ENCODE measurements at regions not wholly inside any gene's neighbourhood (a gene's known extent, or its start where the extent isn't known, plus 50 kb on each side); places are given as distances from the start of the nearest gene placed in this dataset.

DNA sequence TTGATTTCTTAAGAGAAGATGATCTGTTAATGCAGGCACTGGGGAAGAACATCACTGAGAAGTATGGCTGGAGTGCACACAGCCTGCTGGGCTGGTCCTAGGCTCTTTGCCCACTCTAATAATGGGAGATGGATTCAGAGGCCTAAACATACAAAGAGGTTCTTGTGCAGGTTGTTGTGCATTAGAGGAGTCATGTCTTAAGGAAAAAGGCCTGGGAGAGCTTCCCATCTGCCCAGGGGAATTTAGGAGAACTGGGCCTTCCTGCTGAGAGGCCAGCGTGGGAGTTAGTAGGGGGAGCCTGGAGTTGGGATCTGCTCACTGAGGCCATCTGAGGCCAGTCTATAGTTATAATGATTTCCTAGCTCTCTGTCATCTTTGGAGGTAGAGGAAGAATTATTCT lies 126.7 kb downstream of the TLR5 start:
- ChIA-PET POLR2A (no interaction called here), CTCF (no interaction called here)
- no peak for DNase-seq (ENCODE audit: low read depth)
- H3K36me3 ChIP-seq (ENCODE audit: control insufficient read depth, insufficient read depth, low read length), result no peaks in the 10 kb centered on the region
- TF ChIP-seq, protein P1, sequence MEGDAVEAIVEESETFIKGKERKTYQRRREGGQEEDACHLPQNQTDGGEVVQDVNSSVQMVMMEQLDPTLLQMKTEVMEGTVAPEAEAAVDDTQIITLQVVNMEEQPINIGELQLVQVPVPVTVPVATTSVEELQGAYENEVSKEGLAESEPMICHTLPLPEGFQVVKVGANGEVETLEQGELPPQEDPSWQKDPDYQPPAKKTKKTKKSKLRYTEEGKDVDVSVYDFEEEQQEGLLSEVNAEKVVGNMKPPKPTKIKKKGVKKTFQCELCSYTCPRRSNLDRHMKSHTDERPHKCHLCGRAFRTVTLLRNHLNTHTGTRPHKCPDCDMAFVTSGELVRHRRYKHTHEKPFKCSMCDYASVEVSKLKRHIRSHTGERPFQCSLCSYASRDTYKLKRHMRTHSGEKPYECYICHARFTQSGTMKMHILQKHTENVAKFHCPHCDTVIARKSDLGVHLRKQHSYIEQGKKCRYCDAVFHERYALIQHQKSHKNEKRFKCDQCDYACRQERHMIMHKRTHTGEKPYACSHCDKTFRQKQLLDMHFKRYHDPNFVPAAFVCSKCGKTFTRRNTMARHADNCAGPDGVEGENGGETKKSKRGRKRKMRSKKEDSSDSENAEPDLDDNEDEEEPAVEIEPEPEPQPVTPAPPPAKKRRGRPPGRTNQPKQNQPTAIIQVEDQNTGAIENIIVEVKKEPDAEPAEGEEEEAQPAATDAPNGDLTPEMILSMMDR (IDR thresholded peaks at IDR 0.05; ENCODE audit: insufficient read depth, low read depth, low read length), result no peak
- no peaks in the 10 kb centered on the region for H3K27me3 ChIP-seq (ENCODE audit: control insufficient read depth, insufficient read depth, low read length)
- no peak overlapping the region for H3K4me3 ChIP-seq (ENCODE audit: low read depth, low read length)

DNA sequence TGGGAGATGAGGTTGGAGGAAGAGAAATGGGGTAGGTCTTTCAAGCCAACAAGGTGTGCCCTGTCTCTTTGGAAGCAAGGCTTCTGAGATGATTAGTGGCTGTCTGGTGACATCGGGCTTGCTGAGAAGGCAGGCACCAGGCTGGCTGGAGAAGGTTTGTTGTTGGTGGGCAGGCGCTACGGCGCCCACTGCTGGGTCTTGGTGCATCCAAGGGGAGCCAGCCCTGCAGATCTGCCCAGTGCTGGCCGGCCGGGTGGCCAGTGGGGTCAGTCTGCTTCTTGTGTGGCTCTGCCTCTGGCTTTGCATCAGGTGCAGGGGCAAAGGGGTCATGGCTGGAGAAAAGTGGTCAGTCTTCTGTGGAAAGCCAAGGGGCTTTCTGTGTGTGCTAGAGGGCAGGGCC lies 126.2 kb downstream of the TLR5 start:
- TF ChIP-seq, protein P1 (IDR thresholded peaks at IDR 0.05; ENCODE audit: insufficient read depth, low read depth, low read length), result no peak
- ChIA-PET POLR2A (no interaction called here), CTCF (no interaction called here)
- no peaks in the 10 kb centered on the region for H3K27me3 ChIP-seq (ENCODE audit: control insufficient read depth, insufficient read depth, low read length)
- no peaks in the 10 kb centered on the region for H3K36me3 ChIP-seq (ENCODE audit: control insufficient read depth, insufficient read depth, low read length)
- no peak overlapping the region for H3K4me3 ChIP-seq (ENCODE audit: low read depth, low read length)
- no peak for DNase-seq (ENCODE audit: low read depth)

DNA sequence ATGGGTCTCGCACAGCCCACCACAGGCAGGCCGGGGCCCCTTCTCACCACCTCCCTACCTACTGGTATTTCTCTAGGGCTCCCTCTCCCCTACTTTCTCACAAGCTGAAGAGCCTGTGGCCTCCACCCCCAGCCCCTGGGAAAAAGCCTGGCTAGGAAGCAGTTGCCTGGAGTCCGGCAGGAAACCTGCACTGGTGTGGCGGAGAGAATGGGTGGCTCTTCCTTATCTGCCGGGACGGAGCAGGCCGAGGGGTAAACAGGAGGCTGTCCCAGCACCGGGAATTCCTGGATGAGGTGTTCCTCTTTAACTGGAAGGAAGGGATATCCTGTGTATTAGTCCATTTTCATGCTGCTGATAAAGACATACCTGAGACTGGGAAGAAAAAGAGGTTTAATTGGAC lies 125.8 kb downstream of the TLR5 start:
- H3K27me3 ChIP-seq (ENCODE audit: control insufficient read depth, insufficient read depth, low read length), result no peaks in the 10 kb centered on the region
- TF ChIP-seq, protein P1 (IDR thresholded peaks at IDR 0.05; ENCODE audit: insufficient read depth, low read depth, low read length), result no peak
- POLR2A ChIA-PET, result no interaction called here
- no peak for DNase-seq (ENCODE audit: low read depth)
- no peaks in the 10 kb centered on the region for H3K36me3 ChIP-seq (ENCODE audit: control insufficient read depth, insufficient read depth, low read length)
- CTCF ChIA-PET, result no interaction called here
- no peak overlapping the region for H3K4me3 ChIP-seq (ENCODE audit: low read depth, low read length)

DNA sequence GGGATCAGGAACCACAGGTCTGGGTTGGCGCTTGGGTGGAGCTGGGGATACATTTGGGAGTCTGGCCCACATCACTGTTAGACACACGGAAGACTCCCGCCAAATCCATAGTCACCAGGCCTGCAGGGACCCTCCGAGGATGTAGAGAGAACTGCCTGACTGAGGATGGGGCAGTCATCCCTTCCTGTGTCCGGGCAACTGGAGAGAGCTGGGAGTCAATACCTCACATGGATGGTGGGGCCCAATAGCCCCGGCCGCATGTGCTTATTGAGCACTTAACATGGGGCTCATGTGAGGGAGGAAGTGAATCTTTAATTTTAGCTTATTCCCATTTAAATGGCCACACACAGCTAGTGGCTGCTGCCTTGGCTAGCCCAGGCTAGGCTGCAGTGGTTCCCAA lies 124.5 kb downstream of the TLR5 start:
- H3K27me3 ChIP-seq (ENCODE audit: control insufficient read depth, insufficient read depth, low read length), result no peaks in the 10 kb centered on the region; the same call in 1 of the 2 replicates
- TF ChIP-seq, protein P1 (IDR thresholded peaks at IDR 0.05; ENCODE audit: insufficient read depth, low read depth, low read length), result no peak
- no peaks in the 10 kb centered on the region for H3K36me3 ChIP-seq (ENCODE audit: control insufficient read depth, insufficient read depth, low read length)
- H3K4me3 ChIP-seq (ENCODE audit: low read depth, low read length), result no peak overlapping the region
- no peak for DNase-seq (ENCODE audit: low read depth)
- CTCF ChIA-PET, result interaction anchor here (1.7 kb wide), 1 partner anchor 12 kb away, joined by 3 read pairs; no protein-coding TSS in a partner anchor
- POLR2A ChIA-PET, result no interaction called here

DNA sequence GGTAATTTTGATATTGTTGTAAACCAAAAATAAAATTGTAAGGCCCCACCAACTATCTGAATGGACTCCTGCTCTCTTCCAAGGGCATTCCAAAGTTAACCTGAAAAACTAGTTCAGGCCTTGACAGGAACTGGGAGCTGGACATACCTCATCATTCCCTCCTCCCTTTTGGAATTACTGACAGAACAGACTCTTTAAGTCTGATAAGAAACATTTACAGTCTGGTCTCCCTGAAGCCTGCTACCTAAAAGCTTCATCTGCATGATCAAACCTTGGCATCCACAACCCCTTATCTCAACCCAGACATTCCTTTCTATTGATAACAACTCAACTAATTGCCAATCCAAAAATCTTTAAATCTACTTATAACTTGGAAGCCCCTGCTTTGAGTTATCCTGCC lies 123.8 kb downstream of the TLR5 start:
- TF ChIP-seq, protein P1 (IDR thresholded peaks at IDR 0.05; ENCODE audit: insufficient read depth, low read depth, low read length), result no peak
- Histone ChIP-seq H3K4me3 (ENCODE audit: low read depth, low read length) (no peak overlapping the region), H3K36me3 (ENCODE audit: control insufficient read depth, insufficient read depth, low read length) (no peaks in the 10 kb centered on the region), H3K27me3 (ENCODE audit: control insufficient read depth, insufficient read depth, low read length) (no peaks in the 10 kb centered on the region; the same call in 1 of the 2 replicates)
- ChIA-PET CTCF (interaction anchor here (1.7 kb wide), 1 partner anchor 11 kb away, joined by 3 read pairs; no protein-coding TSS in a partner anchor), POLR2A (no interaction called here)
- DNase-seq (ENCODE audit: low read depth), result no peak

Measured in BJ (cell line).